WERI-Rb-1 (cell line): ENCODE measurements at regions not wholly inside any gene's neighbourhood (a gene's known extent, or its start where the extent isn't known, plus 50 kb on each side); places are given as distances from the start of the nearest gene placed in this dataset.
"Not testable (repeated sequence)": the region's sequence is repeated elsewhere in the genome, so short reads cannot be mapped to it uniquely, and the experiment has no call there.

Experiments used
- DNase-seq: peaks from one replicate; pipeline ENCODE4 v3.0.0-alpha.2; 2020
- H3K27ac ChIP-seq: fragments of 250-450 bp; sonication (Bioruptor Pico); 2 replicates; pipeline ENCODE4 v1.5.1; 2020; ENCODE audit warnings: mild to moderate bottlenecking, moderate library complexity
- H3K27me3 ChIP-seq: fragments of 250-450 bp; sonication (Bioruptor Pico); 2 replicates; pipeline ENCODE4 v1.5.1; 2021; ENCODE audit warnings: mild to moderate bottlenecking, low read depth, moderate library complexity; ENCODE audit not compliant: insufficient read depth, severe bottlenecking
- H3K36me3 ChIP-seq: fragments of 250-450 bp; sonication (Bioruptor Pico); 2 replicates; pipeline ENCODE4 v1.5.1; 2020; ENCODE audit warnings: mild to moderate bottlenecking, moderate library complexity
- H3K4me3 ChIP-seq: 2 replicates; pipeline ENCODE4 v1.5.1; 2011; ENCODE audit warnings: low read depth, mild to moderate bottlenecking, control low read depth, low read length
- H3K9me3 ChIP-seq: fragments of 250-450 bp; sonication (Bioruptor Pico); 2 replicates; pipeline ENCODE4 v1.5.1; 2021; ENCODE audit warnings: mild to moderate bottlenecking, moderate library complexity; ENCODE audit not compliant: severe bottlenecking
- TF ChIP-seq, protein P1 (sequence below): IDR thresholded peaks from 2 replicates; pipeline ENCODE4 v1.5.1; 2011; ENCODE audit warnings: low read depth, mild to moderate bottlenecking, control low read depth, inconsistent platforms, low read length

DNA sequence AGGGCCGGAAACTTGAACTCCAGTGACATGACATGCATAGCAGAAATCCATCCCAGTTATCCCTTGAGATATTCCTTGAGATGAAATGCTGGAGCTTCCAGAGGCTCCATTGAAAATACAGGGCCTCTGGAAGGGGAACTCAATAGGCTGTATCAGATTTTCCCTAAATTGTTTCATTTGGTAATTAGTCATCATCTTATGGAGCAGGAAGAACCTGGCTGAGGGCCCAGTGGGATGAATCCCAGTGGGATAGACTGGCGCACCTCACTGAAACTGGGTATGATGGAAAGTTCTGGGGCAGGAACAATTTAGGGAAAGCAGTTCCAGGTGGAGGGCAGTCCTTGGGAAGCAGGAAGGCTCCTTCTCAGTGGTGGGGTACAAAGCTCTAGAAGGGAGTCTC is 307.8 kb upstream of the DIPK2B start:
- Histone ChIP-seq H3K4me3 (no peak overlapping the region), H3K27me3 (no peaks in the 10 kb centered on the region), H3K36me3 (no peaks in the 10 kb centered on the region), H3K9me3 (peaks cover 6% of the 10 kb centered on the region), H3K27ac (no peak overlapping the region)
- DNase-seq = no peak
- TF ChIP-seq, protein P1, sequence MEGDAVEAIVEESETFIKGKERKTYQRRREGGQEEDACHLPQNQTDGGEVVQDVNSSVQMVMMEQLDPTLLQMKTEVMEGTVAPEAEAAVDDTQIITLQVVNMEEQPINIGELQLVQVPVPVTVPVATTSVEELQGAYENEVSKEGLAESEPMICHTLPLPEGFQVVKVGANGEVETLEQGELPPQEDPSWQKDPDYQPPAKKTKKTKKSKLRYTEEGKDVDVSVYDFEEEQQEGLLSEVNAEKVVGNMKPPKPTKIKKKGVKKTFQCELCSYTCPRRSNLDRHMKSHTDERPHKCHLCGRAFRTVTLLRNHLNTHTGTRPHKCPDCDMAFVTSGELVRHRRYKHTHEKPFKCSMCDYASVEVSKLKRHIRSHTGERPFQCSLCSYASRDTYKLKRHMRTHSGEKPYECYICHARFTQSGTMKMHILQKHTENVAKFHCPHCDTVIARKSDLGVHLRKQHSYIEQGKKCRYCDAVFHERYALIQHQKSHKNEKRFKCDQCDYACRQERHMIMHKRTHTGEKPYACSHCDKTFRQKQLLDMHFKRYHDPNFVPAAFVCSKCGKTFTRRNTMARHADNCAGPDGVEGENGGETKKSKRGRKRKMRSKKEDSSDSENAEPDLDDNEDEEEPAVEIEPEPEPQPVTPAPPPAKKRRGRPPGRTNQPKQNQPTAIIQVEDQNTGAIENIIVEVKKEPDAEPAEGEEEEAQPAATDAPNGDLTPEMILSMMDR = no peak

DNA sequence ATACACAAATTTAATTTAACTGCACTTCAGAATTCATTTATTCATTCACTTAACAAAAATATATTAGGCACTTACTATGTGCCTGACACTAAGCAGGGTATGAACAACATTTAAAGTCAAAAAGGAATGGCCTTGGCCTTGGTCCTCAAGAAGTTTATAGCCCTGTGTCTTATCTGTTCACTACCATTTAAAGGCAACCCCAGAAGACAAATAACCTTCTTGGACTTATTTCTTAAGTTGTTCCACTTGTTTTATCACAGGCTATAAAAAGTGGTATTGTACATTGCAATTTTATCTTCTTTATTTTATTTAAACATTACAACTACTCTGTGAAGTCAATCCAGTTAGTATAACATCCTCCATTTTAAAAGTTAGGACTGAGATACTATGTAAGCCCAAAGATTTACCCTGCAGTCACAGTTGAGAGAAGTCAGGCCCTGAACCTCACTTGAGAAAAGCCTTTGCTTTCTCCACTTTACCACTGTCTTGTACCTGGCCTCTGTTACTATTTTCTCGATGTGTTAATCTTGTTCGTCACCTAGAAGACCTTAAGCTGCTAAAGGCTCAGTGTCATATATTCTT is 305.6 kb upstream of the DIPK2B start:
- TF ChIP-seq, protein P1 = no peak
- Histone ChIP-seq H3K9me3 (peaks cover 6% of the 10 kb centered on the region), H3K27me3 (no peaks in the 10 kb centered on the region), H3K4me3 (no peak overlapping the region), H3K36me3 (no peaks in the 10 kb centered on the region), H3K27ac (no peak overlapping the region)
- no peak for DNase-seq

DNA sequence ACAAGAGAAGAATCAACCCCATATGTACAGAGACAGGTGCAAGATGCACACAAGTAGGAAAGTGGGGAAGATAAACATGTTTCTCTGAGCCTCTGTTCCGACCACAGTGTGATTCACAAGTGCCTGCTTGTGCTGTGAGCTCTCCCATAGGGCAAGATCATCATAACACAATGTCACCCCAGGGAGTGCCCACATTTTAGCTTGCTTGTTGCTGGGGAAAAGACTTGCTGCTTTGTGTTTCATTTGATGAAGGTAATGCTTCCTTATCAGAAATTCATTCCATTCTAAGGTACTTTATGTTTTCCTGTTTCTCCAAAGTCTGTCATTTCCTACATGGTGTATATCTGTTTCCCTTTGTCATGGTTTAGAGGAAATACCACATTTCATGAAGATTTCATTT is 304.5 kb upstream of the DIPK2B start:
- H3K36me3 ChIP-seq = no peaks in the 10 kb centered on the region
- H3K27ac ChIP-seq = no peak overlapping the region
- H3K27me3 ChIP-seq = no peaks in the 10 kb centered on the region
- TF ChIP-seq, protein P1 = no peak
- H3K4me3 ChIP-seq = no peak overlapping the region
- no peak for DNase-seq
- peaks cover 6% of the 10 kb centered on the region for H3K9me3 ChIP-seq

DNA sequence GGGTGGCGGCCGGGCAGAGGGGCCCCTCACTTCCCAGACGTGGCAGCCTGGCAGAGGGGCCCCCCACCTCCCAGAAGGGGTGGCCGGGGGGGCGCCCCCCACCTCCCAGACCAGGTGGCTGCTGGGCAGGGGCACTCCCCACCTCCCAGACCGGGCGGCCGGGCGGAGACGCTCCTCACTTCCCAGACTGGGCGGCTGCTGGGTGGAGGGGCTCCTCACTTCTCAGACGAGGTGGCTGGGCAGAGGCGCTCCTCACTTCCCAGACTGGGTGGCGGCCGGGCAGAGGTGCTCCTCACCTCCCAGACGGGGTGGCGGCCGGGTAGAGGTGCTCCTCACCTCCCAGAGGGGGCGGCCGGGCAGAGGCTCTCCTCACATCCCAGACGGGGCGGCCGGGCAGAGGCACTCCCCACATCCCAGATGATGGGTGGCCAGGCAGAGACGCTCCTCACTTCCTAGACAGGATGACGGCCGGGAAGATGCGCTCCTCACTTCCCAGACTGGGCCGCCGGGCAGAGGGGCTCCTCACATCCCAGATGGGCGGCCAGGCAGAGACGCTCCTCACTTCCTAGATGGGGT is 303.2 kb upstream of the DIPK2B start:
- not testable (repeated sequence) for H3K9me3 ChIP-seq, H3K4me3 ChIP-seq, H3K27ac ChIP-seq, H3K27me3 ChIP-seq, H3K36me3 ChIP-seq
- DNase-seq = peak; percentile 10

DNA sequence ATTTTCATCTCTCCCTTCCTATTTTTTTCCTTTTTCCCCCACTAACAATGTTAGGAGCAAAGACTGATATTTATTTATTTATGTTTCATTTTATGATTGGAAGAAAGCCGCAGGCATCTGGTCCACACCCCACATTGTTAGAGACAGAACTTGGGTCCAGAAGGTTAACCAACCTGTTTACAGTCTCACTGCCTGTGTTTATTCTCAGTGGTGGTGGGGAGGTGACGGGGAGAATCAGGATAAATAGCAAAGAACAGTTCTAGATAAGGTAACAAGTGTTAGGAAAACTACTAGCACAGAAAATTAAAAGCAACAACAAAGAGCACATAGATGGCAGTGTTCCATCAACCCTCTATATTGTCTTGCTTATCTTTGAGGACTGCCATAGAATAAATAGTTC is 301.7 kb upstream of the DIPK2B start:
- H3K27ac ChIP-seq = no peak overlapping the region
- H3K36me3 ChIP-seq = no peaks in the 10 kb centered on the region
- no peaks in the 10 kb centered on the region for H3K27me3 ChIP-seq
- H3K4me3 ChIP-seq = no peak overlapping the region
- H3K9me3 ChIP-seq = peaks cover 6% of the 10 kb centered on the region
- no peak for DNase-seq
- TF ChIP-seq, protein P1 = no peak

DNA sequence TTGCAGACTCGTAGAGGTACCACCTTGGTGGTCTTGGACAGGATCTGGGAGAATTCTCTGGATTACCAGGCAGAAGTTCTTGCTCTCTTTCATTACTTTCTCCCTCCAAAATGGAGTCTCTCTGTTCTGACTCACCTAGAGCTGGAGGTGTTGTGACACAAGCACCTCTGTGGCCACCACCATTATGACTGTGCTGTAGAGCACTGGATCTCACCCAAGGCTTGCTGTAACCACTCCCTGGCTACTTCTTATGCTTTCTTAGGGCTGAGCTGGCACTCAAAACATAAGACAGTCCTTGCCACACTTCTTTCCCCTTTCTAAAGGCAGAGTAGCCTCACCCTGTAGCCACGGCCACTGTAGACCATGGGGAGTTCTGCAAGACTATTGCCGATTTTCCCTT is 296.6 kb upstream of the DIPK2B start:
- H3K36me3 ChIP-seq = no peaks in the 10 kb centered on the region
- DNase-seq = no peak
- TF ChIP-seq, protein P1 = no peak

More for the DNA sequence above, 296.6 kb upstream of the DIPK2B start:
- H3K4me3 ChIP-seq = no peak overlapping the region
- no peaks in the 10 kb centered on the region for H3K9me3 ChIP-seq
- no peak overlapping the region for H3K27ac ChIP-seq
- H3K27me3 ChIP-seq = no peaks in the 10 kb centered on the region
